ENCODE measurements at regions not wholly inside any gene's neighbourhood (a gene's known extent, or its start where the extent isn't known, plus 50 kb on each side); places are given as distances from the start of the nearest gene placed in this dataset.

- CTCF ChIA-PET, result no interaction called here
- Mint-ChIP-seq H3K4me3 (no peak overlapping the region), H3K27ac (no peak overlapping the region), H3K4me1 (ENCODE audit: low read depth) (no peaks in the 10 kb centered on the region), H3K36me3 (no peaks in the 10 kb centered on the region), H3K27me3 (peaks cover 8% of the 10 kb centered on the region), H3K9me3 (no peaks in the 10 kb centered on the region)
- POLR2A ChIA-PET, result no interaction called here
- intact Hi-C loops (cut with micrococcal nuclease), result no loop called here
- DNase-seq, result no peak
Measured at GRCh38 chr16:26729951-26730541, 336.7 kb upstream of the C16orf82 start.

- H3K27me3 Mint-ChIP-seq, result peaks cover 5% of the 10 kb centered on the region
- POLR2A ChIA-PET, result no interaction called here
- no peaks in the 10 kb centered on the region for H3K9me3 Mint-ChIP-seq
- CTCF ChIA-PET, result no interaction called here
- H3K4me1 Mint-ChIP-seq (ENCODE audit: low read depth), result no peaks in the 10 kb centered on the region
- intact Hi-C loops (cut with micrococcal nuclease), result no loop called here
- H3K27ac Mint-ChIP-seq, result no peak overlapping the region
- DNase-seq, result no peak
- no peak overlapping the region for H3K4me3 Mint-ChIP-seq
- no peaks in the 10 kb centered on the region for H3K36me3 Mint-ChIP-seq
Measured at GRCh38 chr16:26731729-26732128, 335.0 kb upstream of the C16orf82 start.

GRCh38 chr16:26733710-26734109 is 333.0 kb upstream of the C16orf82 start:
- no peak overlapping the region for H3K4me3 Mint-ChIP-seq
- DNase-seq, result no peak
- H3K4me1 Mint-ChIP-seq (ENCODE audit: low read depth), result no peaks in the 10 kb centered on the region
- H3K36me3 Mint-ChIP-seq, result no peaks in the 10 kb centered on the region
- ChIA-PET CTCF (no interaction called here), POLR2A (no interaction called here)
- no peak overlapping the region for H3K27ac Mint-ChIP-seq
- H3K9me3 Mint-ChIP-seq, result no peaks in the 10 kb centered on the region
- intact Hi-C loops (cut with micrococcal nuclease), result no loop called here
- H3K27me3 Mint-ChIP-seq, result peaks cover 6% of the 10 kb centered on the region

GRCh38 chr16:26735521-26735920 is 331.2 kb upstream of the C16orf82 start:
- Mint-ChIP-seq H3K4me1 (ENCODE audit: low read depth) (no peaks in the 10 kb centered on the region), H3K36me3 (no peaks in the 10 kb centered on the region), H3K9me3 (no peaks in the 10 kb centered on the region), H3K4me3 (no peak overlapping the region), H3K27me3 (peaks cover 5% of the 10 kb centered on the region), H3K27ac (no peak overlapping the region)
- ChIA-PET CTCF (no interaction called here), POLR2A (no interaction called here)
- no peak for DNase-seq
- intact Hi-C loops (cut with micrococcal nuclease), result no loop called here

- no peaks in the 10 kb centered on the region for H3K9me3 Mint-ChIP-seq
- DNase-seq, result no peak
- intact Hi-C loops (cut with micrococcal nuclease), result no loop called here
- H3K4me3 Mint-ChIP-seq, result no peak overlapping the region
- no peaks in the 10 kb centered on the region for H3K4me1 Mint-ChIP-seq (ENCODE audit: low read depth)
- ChIA-PET POLR2A (no interaction called here), CTCF (no interaction called here)
- peaks cover 5% of the 10 kb centered on the region for H3K27me3 Mint-ChIP-seq
- no peaks in the 10 kb centered on the region for H3K36me3 Mint-ChIP-seq
- no peak overlapping the region for H3K27ac Mint-ChIP-seq
Measured at GRCh38 chr16:26736084-26736483, 330.6 kb upstream of the C16orf82 start.

- intact Hi-C loops (cut with micrococcal nuclease), result no loop called here
- Mint-ChIP-seq H3K27ac (no peak overlapping the region), H3K36me3 (no peaks in the 10 kb centered on the region), H3K27me3 (peaks cover 6% of the 10 kb centered on the region), H3K4me1 (ENCODE audit: low read depth) (no peaks in the 10 kb centered on the region), H3K9me3 (no peaks in the 10 kb centered on the region), H3K4me3 (no peak overlapping the region)
- ChIA-PET CTCF (no interaction called here), POLR2A (no interaction called here)
- no peak for DNase-seq
Measured at GRCh38 chr16:26740771-26741170, 326.0 kb upstream of the C16orf82 start.

- no peak overlapping the region for H3K4me3 Mint-ChIP-seq
- ChIA-PET CTCF (no interaction called here), POLR2A (no interaction called here)
- no peaks in the 10 kb centered on the region for H3K4me1 Mint-ChIP-seq (ENCODE audit: low read depth)
- intact Hi-C loops (cut with micrococcal nuclease), result no loop called here
- H3K9me3 Mint-ChIP-seq, result no peaks in the 10 kb centered on the region
- H3K36me3 Mint-ChIP-seq, result no peaks in the 10 kb centered on the region
- H3K27me3 Mint-ChIP-seq, result peaks cover 10% of the 10 kb centered on the region
- DNase-seq, result no peak
- H3K27ac Mint-ChIP-seq, result no peak overlapping the region
Measured at GRCh38 chr16:26742040-26742439, 324.7 kb upstream of the C16orf82 start.

- Mint-ChIP-seq H3K9me3 (no peaks in the 10 kb centered on the region), H3K4me3 (no peak overlapping the region), H3K27ac (no peak overlapping the region), H3K27me3 (peaks cover 13% of the 10 kb centered on the region), H3K36me3 (no peaks in the 10 kb centered on the region), H3K4me1 (ENCODE audit: low read depth) (no peaks in the 10 kb centered on the region)
- ChIA-PET CTCF (no interaction called here), POLR2A (no interaction called here)
- intact Hi-C loops (cut with micrococcal nuclease), result no loop called here
- no peak for DNase-seq
Measured at GRCh38 chr16:26744430-26744829, 322.3 kb upstream of the C16orf82 start.

- no peak for DNase-seq
- Mint-ChIP-seq H3K4me3 (no peak overlapping the region), H3K9me3 (no peaks in the 10 kb centered on the region), H3K27ac (no peak overlapping the region), H3K36me3 (no peaks in the 10 kb centered on the region), H3K27me3 (peaks cover 14% of the 10 kb centered on the region), H3K4me1 (ENCODE audit: low read depth) (no peaks in the 10 kb centered on the region)
- CTCF ChIA-PET, result no interaction called here
- POLR2A ChIA-PET, result no interaction called here
- intact Hi-C loops (cut with micrococcal nuclease), result no loop called here
Measured at GRCh38 chr16:26747760-26748159, 319.0 kb upstream of the C16orf82 start.

GRCh38 chr16:26749072-26749471 is 317.7 kb upstream of the C16orf82 start:
- H3K9me3 Mint-ChIP-seq, result no peaks in the 10 kb centered on the region
- CTCF ChIA-PET, result no interaction called here
- intact Hi-C loops (cut with micrococcal nuclease), result no loop called here
- no peak overlapping the region for H3K4me3 Mint-ChIP-seq
- no peaks in the 10 kb centered on the region for H3K4me1 Mint-ChIP-seq (ENCODE audit: low read depth)
- H3K36me3 Mint-ChIP-seq, result no peaks in the 10 kb centered on the region
- POLR2A ChIA-PET, result no interaction called here
- no peak overlapping the region for H3K27ac Mint-ChIP-seq
- DNase-seq, result no peak
- peaks cover 10% of the 10 kb centered on the region for H3K27me3 Mint-ChIP-seq

- H3K27me3 Mint-ChIP-seq, result peaks cover 6% of the 10 kb centered on the region
- no peaks in the 10 kb centered on the region for H3K4me1 Mint-ChIP-seq (ENCODE audit: low read depth)
- H3K27ac Mint-ChIP-seq, result no peak overlapping the region
- no peaks in the 10 kb centered on the region for H3K36me3 Mint-ChIP-seq
- no peak overlapping the region for H3K4me3 Mint-ChIP-seq
- H3K9me3 Mint-ChIP-seq, result no peaks in the 10 kb centered on the region
- no peak for DNase-seq
- intact Hi-C loops (cut with micrococcal nuclease), result no loop called here
- CTCF ChIA-PET, result no interaction called here
- POLR2A ChIA-PET, result no interaction called here
Measured at GRCh38 chr16:26752166-26752565, 314.6 kb upstream of the C16orf82 start.

- no peak overlapping the region for H3K4me3 Mint-ChIP-seq
- no peak for DNase-seq
- intact Hi-C loops (cut with micrococcal nuclease), result no loop called here
Measured at GRCh38 chr16:26756633-26757032, 310.1 kb upstream of the C16orf82 start.

GRCh38 chr16:26762594-26762993 is 304.1 kb upstream of the C16orf82 start:
- ChIA-PET POLR2A (no interaction called here), CTCF (no interaction called here)
- H3K9me3 Mint-ChIP-seq, result no peaks in the 10 kb centered on the region
- no peak overlapping the region for H3K27ac Mint-ChIP-seq
- no peaks in the 10 kb centered on the region for H3K4me1 Mint-ChIP-seq (ENCODE audit: low read depth)
- no peaks in the 10 kb centered on the region for H3K36me3 Mint-ChIP-seq
- intact Hi-C loops (cut with micrococcal nuclease), result no loop called here
- no peak overlapping the region for H3K4me3 Mint-ChIP-seq
- DNase-seq, result no peak
- H3K27me3 Mint-ChIP-seq, result no peaks in the 10 kb centered on the region

More at GRCh38 chr16:26756633-26757032, 310.1 kb upstream of the C16orf82 start:
- no peaks in the 10 kb centered on the region for H3K36me3 Mint-ChIP-seq
- peaks cover 2% of the 10 kb centered on the region for H3K27me3 Mint-ChIP-seq
- ChIA-PET CTCF (no interaction called here), POLR2A (no interaction called here)
- no peaks in the 10 kb centered on the region for H3K9me3 Mint-ChIP-seq
- H3K4me1 Mint-ChIP-seq (ENCODE audit: low read depth), result no peaks in the 10 kb centered on the region
- no peak overlapping the region for H3K27ac Mint-ChIP-seq

GRCh38 chr16:26765087-26765486 is 301.6 kb upstream of the C16orf82 start:
- CTCF ChIA-PET, result no interaction called here
- Mint-ChIP-seq H3K27me3 (peaks cover 8% of the 10 kb centered on the region), H3K4me1 (ENCODE audit: low read depth) (no peaks in the 10 kb centered on the region), H3K4me3 (no peak overlapping the region), H3K36me3 (no peaks in the 10 kb centered on the region), H3K27ac (no peak overlapping the region), H3K9me3 (no peaks in the 10 kb centered on the region)
- POLR2A ChIA-PET, result no interaction called here
- intact Hi-C loops (cut with micrococcal nuclease), result no loop called here
- no peak for DNase-seq

Measured in activated CD4-positive, alpha-beta memory T cell treated with anti-CD3 and anti-CD28 coated beads for 36 hours (primary cell).